Fibroblast of the aortic adventitia (primary cell): ENCODE measurements at regions not wholly inside any gene's neighbourhood (a gene's known extent, or its start where the extent isn't known, plus 50 kb on each side); places are given as distances from the start of the nearest gene placed in this dataset.

ENCODE experiments used
- DNase-seq: peaks from one replicate; pipeline ENCODE4 v3.0.0-alpha.2; 2010; ENCODE audit warnings: low read depth
- H3K4me3 ChIP-seq: 2 replicates; pipeline ENCODE4 v1.5.1; 2011; ENCODE audit warnings: low read depth, mild to moderate bottlenecking, control low read depth, low read length, moderate library complexity
- CTCF ChIP-seq: IDR thresholded peaks from 2 replicates; pipeline ENCODE4 v1.5.1; 2011; ENCODE audit warnings: mild to moderate bottlenecking, low read length, control low read depth, inconsistent platforms; ENCODE audit not compliant: insufficient read depth

GRCh38 chr10:78568620-78569019, 500.1 kb upstream of the ZMIZ1 start:
- H3K4me3 ChIP-seq = no peak overlapping the region
- no peak for DNase-seq
- TF ChIP-seq CTCF = no peak

DNA sequence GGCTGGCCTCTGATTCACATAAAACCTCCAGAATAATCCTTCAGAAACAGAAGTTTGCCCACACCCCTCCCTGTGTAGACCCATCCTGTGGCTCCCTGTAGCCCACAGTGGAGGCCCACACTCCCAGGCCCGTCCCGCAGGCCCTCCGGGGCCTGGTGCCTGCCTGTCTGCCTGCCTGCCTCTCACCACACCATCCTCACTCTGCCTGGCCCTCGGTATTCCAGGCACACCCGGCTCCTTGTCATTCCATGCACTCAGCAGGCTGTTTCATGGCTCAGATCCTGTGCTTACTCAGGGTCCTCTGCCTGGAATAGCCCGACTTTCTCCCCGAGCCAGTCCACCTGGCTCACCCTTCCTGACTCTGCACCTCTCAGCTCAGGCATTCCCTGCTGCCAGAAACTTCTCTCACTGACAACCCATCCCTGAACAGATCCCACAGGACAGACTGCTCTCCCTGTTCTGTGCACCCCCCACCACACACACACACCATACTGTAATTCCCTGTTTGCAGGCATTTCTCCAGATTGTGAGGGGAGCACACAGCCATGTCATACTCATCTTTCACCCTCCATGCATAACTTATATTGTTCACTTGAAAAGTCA, 498.0 kb upstream of the ZMIZ1 start:
- no peak for DNase-seq
- no peak overlapping the region for H3K4me3 ChIP-seq
- no peak for TF ChIP-seq CTCF

DNA sequence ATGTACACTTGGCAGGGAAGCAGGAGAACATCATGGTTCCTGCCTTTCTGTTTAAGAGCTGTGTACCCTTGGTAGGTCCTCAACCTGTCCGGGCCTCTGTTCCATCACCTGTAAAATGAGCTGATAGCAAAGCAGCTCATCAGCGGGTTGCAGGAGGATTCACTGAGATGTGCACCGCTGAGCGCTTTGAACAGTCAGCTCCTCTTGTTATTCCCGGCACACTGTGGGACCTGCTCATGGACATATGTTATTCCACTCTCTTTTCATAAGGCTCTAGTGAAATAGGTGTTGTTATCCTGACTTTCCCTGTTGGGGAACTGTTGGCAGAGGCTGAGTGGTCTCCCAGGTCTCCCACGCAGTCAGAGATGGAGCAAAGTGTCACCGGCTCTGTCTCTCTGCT, 497.5 kb upstream of the ZMIZ1 start:
- no peak overlapping the region for H3K4me3 ChIP-seq
- TF ChIP-seq CTCF = no peak
- no peak for DNase-seq

DNA sequence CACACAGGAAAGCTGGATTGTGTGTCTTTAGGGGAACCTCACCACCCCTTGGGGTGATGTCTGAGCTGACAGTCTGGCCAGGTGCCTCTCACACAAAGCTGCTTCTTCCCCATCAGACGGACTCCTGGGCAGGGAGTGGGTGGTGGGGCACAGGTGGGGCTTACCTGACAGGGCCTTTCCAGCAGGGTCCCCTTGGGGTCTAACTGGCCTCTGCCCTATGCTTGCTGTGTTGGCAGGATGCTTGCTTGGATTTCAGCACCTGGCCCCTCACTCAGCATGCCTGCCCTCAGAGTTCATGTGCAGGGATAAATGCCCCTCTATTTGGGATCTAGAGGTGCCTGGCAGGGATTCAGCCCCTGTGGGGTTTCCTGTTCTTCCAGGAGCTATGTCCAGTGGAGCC, 496.9 kb upstream of the ZMIZ1 start:
- TF ChIP-seq CTCF = no peak
- no peak overlapping the region for H3K4me3 ChIP-seq
- no peak for DNase-seq

- TF ChIP-seq CTCF = no peak
- no peak overlapping the region for H3K4me3 ChIP-seq
- peak; percentile 76 for DNase-seq
Measured at GRCh38 chr10:78572565-78572964, 496.2 kb upstream of the ZMIZ1 start.

GRCh38 chr10:78574547-78574946, 494.2 kb upstream of the ZMIZ1 start:
- H3K4me3 ChIP-seq = no peak overlapping the region
- no peak for DNase-seq
- no peak for TF ChIP-seq CTCF

DNA sequence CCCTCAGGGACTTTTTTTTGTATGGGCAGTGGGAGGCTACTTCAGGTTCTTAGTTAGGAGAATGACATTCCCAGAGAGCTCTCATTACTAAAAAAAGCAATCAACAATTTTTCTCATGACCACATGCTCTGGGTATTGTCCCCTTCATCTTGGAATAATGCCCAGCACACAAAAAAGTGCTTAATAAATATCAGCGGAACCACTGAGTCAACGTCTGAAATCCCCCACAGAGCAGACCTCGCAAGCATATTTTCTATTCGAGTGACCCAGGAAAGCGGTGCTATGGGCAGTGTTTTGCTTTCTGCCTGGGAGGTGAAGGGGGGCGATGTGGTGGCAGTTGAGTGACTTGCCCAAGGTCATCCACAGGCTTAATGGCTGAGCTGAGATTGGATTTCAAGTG, 493.4 kb upstream of the ZMIZ1 start:
- DNase-seq = no peak
- no peak for TF ChIP-seq CTCF
- H3K4me3 ChIP-seq = no peak overlapping the region
